Fibroblast of lung (primary cell): ENCODE measurements at regions not wholly inside any gene's neighbourhood (a gene's known extent, or its start where the extent isn't known, plus 50 kb on each side); places are given as distances from the start of the nearest gene placed in this dataset.

Source experiments
- DNase-seq, 2 donors: peaks; one replicate each; pipeline versions ENCODE4 v3.0.0 to v3.0.0-alpha.2; 2010; ENCODE audit warnings: low read depth in 2 of 2
- H2AFZ ChIP-seq: 2 replicates; pipeline ENCODE4 v1.5.1; 2012; ENCODE audit warnings: low read length, control low read depth, inconsistent platforms
- H3K27ac ChIP-seq: 2 replicates; pipeline ENCODE4 v1.5.1; 2011; ENCODE audit warnings: low read length, control low read depth; ENCODE audit not compliant: insufficient read depth
- H3K27me3 ChIP-seq: 2 replicates; pipeline ENCODE4 v1.5.1; 2011; ENCODE audit warnings: mild to moderate bottlenecking, low read length; ENCODE audit not compliant: control insufficient read depth, insufficient read depth
- H3K36me3 ChIP-seq: 2 replicates; pipeline ENCODE4 v1.5.1; 2011; ENCODE audit warnings: low read length; ENCODE audit not compliant: control insufficient read depth, insufficient read depth
- H3K4me1 ChIP-seq: 2 replicates; pipeline ENCODE4 v1.5.1; 2011; ENCODE audit warnings: low read length; ENCODE audit not compliant: control insufficient read depth, insufficient read depth; ENCODE audit errors: extremely low read depth
- H3K4me2 ChIP-seq: 2 replicates; pipeline ENCODE4 v1.5.1; 2011; ENCODE audit warnings: low read length, control low read depth; ENCODE audit not compliant: insufficient read depth; ENCODE audit errors: extremely low read depth
- H3K4me3 ChIP-seq, 4 experiments: fragments of 200-600 bp in 1 of 4; sonication (generic) in 1 of 4; replicated peaks in 1 of 4; 2 replicates each; pipeline ENCODE4 v1.5.1; 2011 to 2016; ENCODE audit warnings: low read length in 4 of 4, low read depth in 3 of 4, mild to moderate bottlenecking in 3 of 4, control low read depth in 2 of 4, inconsistent platforms in 1 of 4, mixed read lengths in 1 of 4; ENCODE audit not compliant: insufficient read depth in 1 of 4; ENCODE audit errors: control extremely low read depth in 1 of 4
- H3K79me2 ChIP-seq: 2 replicates; pipeline ENCODE4 v1.5.1; 2012; ENCODE audit warnings: mild to moderate bottlenecking, low read length, inconsistent platforms; ENCODE audit not compliant: control insufficient read depth, insufficient read depth
- H3K9ac ChIP-seq: 2 replicates; pipeline ENCODE4 v1.5.1; 2011; ENCODE audit warnings: mild to moderate bottlenecking, low read length, control low read depth; ENCODE audit not compliant: insufficient read depth
- H3K9me3 ChIP-seq: 2 replicates; pipeline ENCODE4 v1.5.1; 2012; ENCODE audit warnings: low read depth, low read length; ENCODE audit not compliant: control insufficient read depth, insufficient read depth
- H4K20me1 ChIP-seq: 2 replicates; pipeline ENCODE4 v1.5.1; 2011; ENCODE audit warnings: low read length; ENCODE audit not compliant: control insufficient read depth, insufficient read depth; ENCODE audit errors: extremely low read depth
- CTCF ChIP-seq, 2 donors: IDR thresholded peaks in 1 of 2; conservative IDR thresholded peaks in 1 of 2; 1 replicate in 1 of 2; 2 replicates in 1 of 2; pipeline ENCODE4 v1.5.1; 2011 to 2012; ENCODE audit warnings: low read length in 2 of 2, control low read depth in 1 of 2, inconsistent platforms in 1 of 2, low read depth in 1 of 2, mild to moderate bottlenecking in 1 of 2
- EZH2 ChIP-seq: IDR thresholded peaks from 2 replicates; pipeline ENCODE4 v1.5.1; 2012; ENCODE audit warnings: low read length, control low read depth, mild to moderate bottlenecking; ENCODE audit errors: missing control alignments

DNA sequence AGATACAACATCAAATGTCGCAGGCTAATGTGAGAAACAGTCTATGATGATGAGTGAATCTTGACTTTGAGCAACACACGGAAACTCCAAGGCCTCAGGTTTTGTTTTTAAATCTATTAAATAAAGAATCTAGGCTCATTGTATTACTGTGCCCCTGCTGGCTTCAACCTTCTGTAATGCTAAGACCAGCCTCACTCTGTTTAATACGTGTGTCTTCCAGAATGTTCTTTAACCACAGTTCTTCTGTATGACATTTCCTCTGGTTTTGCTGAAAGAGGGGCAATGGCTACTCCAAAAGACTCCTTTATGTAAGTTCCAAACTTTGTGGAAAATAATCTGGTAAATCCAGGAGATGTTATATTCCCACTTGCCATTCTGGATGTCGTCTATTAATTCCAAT, 101.1 kb upstream of the TIAM1 start:
- Histone ChIP-seq H3K4me2 (no peak overlapping the region), H3K9me3 (no peaks in the 10 kb centered on the region), H3K27ac (no peak overlapping the region), H3K79me2 (no peaks in the 10 kb centered on the region), H3K4me3 (no peak overlapping the region), H3K27me3 (no peaks in the 10 kb centered on the region), H3K4me1 (no peaks in the 10 kb centered on the region), H4K20me1 (no peaks in the 10 kb centered on the region), H2AFZ (no peak overlapping the region), H3K9ac (no peak overlapping the region), H3K36me3 (no peaks in the 10 kb centered on the region)
- no peak for TF ChIP-seq CTCF (conservative IDR thresholded peaks at IDR 0.05 in 1 of 2, IDR thresholded peaks at IDR 0.05 in 1 of 2; ENCODE audit: low read depth in 1 of 2, low read length in 2 of 2)
- no peak for TF ChIP-seq EZH2
- DNase-seq: no peak

GRCh38 chr21:31443736-31444521, 99.9 kb upstream of the TIAM1 start:
- Histone ChIP-seq H4K20me1 (no peaks in the 10 kb centered on the region), H3K9ac (no peak overlapping the region), H3K27ac (no peak overlapping the region), H3K79me2 (no peaks in the 10 kb centered on the region), H3K4me2 (no peak overlapping the region), H3K4me1 (no peaks in the 10 kb centered on the region), H3K36me3 (no peaks in the 10 kb centered on the region), H2AFZ (no peak overlapping the region), H3K9me3 (no peaks in the 10 kb centered on the region), H3K4me3 (no peak overlapping the region), H3K27me3 (no peaks in the 10 kb centered on the region)
- TF ChIP-seq EZH2: no peak
- no peak for TF ChIP-seq CTCF (conservative IDR thresholded peaks at IDR 0.05 in 1 of 2, IDR thresholded peaks at IDR 0.05 in 1 of 2; ENCODE audit: low read depth in 1 of 2, low read length in 2 of 2)
- peak in 1 of 2 donors; percentile 19 for DNase-seq

- TF ChIP-seq EZH2: no peak
- no peak for TF ChIP-seq CTCF (conservative IDR thresholded peaks at IDR 0.05 in 1 of 2, IDR thresholded peaks at IDR 0.05 in 1 of 2; ENCODE audit: low read depth in 1 of 2, low read length in 2 of 2)
- Histone ChIP-seq H2AFZ (no peak overlapping the region), H3K36me3 (no peaks in the 10 kb centered on the region), H3K9ac (no peak overlapping the region), H3K79me2 (no peaks in the 10 kb centered on the region), H3K4me1 (no peaks in the 10 kb centered on the region), H3K27me3 (no peaks in the 10 kb centered on the region), H3K27ac (no peak overlapping the region), H3K9me3 (no peaks in the 10 kb centered on the region), H3K4me2 (no peak overlapping the region), H3K4me3 (no peak overlapping the region), H4K20me1 (no peaks in the 10 kb centered on the region)
- no peak for DNase-seq
These were observed 98.3 kb upstream of the TIAM1 start for GRCh38 chr21:31442339-31442738.
